Stimulated activated CD8-positive, alpha-beta memory T cell treated with anti-CD3 and anti-CD28 coated beads, Interleukin-4, amount 100 ng/mL, for 1 hour (primary cell): ENCODE measurements at regions not wholly inside any gene's neighbourhood (a gene's known extent, or its start where the extent isn't known, plus 50 kb on each side); places are given as distances from the start of the nearest gene placed in this dataset.

ENCODE experiments used
- DNase-seq, 2 donors: peaks; one replicate each; pipeline ENCODE4 v3.0.0-alpha.2; 2020; ENCODE audit warnings: low read depth in 2 of 2, low spot score in 1 of 2

- no peak for DNase-seq
These were observed 440.1 kb downstream of the MTX2 start for GRCh38 chr2:176709149-176709951.

- DNase-seq: no peak
These were observed 440.7 kb downstream of the MTX2 start for GRCh38 chr2:176709991-176710390.

- DNase-seq: no peak
These were observed 441.5 kb downstream of the MTX2 start for GRCh38 chr2:176710657-176711186.

- no peak for DNase-seq
These were observed 456.8 kb downstream of the MTX2 start for GRCh38 chr2:176725873-176726645.

GRCh38 chr2:176727696-176728095, 458.5 kb downstream of the MTX2 start:
- DNase-seq: no peak

- no peak for DNase-seq
These were observed 460.7 kb downstream of the MTX2 start for GRCh38 chr2:176729706-176730569.

- DNase-seq: no peak
These were observed 463.5 kb downstream of the MTX2 start for GRCh38 chr2:176732780-176733179.

GRCh38 chr2:176733698-176734430, 464.6 kb downstream of the MTX2 start:
- DNase-seq: no peak

- DNase-seq: no peak
These were observed 465.6 kb downstream of the MTX2 start for GRCh38 chr2:176734868-176735267.

- no peak for DNase-seq
These were observed 470.3 kb upstream of the HNRNPA3 start for GRCh38 chr2:176742271-176742670.

- DNase-seq: no peak
These were observed 468.9 kb upstream of the HNRNPA3 start for GRCh38 chr2:176743671-176744070.

GRCh38 chr2:176744146-176744545, 468.4 kb upstream of the HNRNPA3 start:
- no peak for DNase-seq

GRCh38 chr2:176745543-176746200, 466.9 kb upstream of the HNRNPA3 start:
- no peak for DNase-seq

- DNase-seq: no peak
These were observed 466.2 kb upstream of the HNRNPA3 start for GRCh38 chr2:176746411-176746810.

GRCh38 chr2:176747506-176747905, 465.1 kb upstream of the HNRNPA3 start:
- DNase-seq: no peak

GRCh38 chr2:176747928-176748327, 464.7 kb upstream of the HNRNPA3 start:
- DNase-seq: no peak

GRCh38 chr2:176748662-176749061, 463.9 kb upstream of the HNRNPA3 start:
- DNase-seq: no peak

GRCh38 chr2:176751314-176752227, 461.0 kb upstream of the HNRNPA3 start:
- no peak for DNase-seq

- no peak for DNase-seq
These were observed 460.3 kb upstream of the HNRNPA3 start for GRCh38 chr2:176752295-176752694.
